ENCODE measurements at regions not wholly inside any gene's neighbourhood (a gene's known extent, or its start where the extent isn't known, plus 50 kb on each side); places are given as distances from the start of the nearest gene placed in this dataset.
"Not testable (repeated sequence)": the region's sequence is repeated elsewhere in the genome, so short reads cannot be mapped to it uniquely, and the experiment has no call there.

DNA sequence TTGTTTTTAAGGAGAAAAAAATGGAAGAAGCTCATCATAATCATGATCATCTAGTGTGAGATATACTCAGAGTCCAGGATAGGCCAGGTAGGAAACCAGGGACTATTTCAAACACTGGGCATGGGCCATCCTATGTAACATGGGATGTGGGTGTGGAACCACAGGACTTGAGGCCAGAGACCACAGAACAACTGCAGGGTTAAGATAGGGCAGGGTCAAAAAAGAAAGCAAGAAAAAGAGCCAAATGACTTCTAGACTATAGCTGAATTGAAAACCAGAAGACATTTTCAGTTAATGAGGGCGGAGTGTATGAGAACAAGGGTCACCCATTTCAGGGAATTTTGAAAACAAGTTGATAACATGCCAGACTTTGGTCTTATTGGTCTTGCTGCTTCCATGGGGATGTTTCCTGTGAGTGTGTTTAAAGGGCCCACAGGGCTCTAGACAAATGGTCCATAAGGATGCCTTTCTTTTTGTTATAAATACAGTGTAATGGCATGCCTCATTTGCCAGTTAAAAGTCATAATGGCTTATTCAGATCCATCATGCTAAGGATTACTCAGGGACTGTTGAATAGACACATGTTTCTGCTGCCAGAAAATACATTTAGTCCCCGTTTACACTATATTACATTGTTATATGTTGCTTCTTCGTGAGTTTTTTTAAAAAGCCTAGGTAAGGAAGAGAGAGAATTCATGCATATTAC, 182.0 kb upstream of the C21orf91 start:
- TF ChIP-seq, protein P1, sequence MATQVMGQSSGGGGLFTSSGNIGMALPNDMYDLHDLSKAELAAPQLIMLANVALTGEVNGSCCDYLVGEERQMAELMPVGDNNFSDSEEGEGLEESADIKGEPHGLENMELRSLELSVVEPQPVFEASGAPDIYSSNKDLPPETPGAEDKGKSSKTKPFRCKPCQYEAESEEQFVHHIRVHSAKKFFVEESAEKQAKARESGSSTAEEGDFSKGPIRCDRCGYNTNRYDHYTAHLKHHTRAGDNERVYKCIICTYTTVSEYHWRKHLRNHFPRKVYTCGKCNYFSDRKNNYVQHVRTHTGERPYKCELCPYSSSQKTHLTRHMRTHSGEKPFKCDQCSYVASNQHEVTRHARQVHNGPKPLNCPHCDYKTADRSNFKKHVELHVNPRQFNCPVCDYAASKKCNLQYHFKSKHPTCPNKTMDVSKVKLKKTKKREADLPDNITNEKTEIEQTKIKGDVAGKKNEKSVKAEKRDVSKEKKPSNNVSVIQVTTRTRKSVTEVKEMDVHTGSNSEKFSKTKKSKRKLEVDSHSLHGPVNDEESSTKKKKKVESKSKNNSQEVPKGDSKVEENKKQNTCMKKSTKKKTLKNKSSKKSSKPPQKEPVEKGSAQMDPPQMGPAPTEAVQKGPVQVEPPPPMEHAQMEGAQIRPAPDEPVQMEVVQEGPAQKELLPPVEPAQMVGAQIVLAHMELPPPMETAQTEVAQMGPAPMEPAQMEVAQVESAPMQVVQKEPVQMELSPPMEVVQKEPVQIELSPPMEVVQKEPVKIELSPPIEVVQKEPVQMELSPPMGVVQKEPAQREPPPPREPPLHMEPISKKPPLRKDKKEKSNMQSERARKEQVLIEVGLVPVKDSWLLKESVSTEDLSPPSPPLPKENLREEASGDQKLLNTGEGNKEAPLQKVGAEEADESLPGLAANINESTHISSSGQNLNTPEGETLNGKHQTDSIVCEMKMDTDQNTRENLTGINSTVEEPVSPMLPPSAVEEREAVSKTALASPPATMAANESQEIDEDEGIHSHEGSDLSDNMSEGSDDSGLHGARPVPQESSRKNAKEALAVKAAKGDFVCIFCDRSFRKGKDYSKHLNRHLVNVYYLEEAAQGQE (IDR thresholded peaks at IDR 0.05; ENCODE audit: insufficient replicate concordance, low read depth) = no peak
- TF ChIP-seq GABPA (IDR thresholded peaks at IDR 0.05; ENCODE audit: low read depth) (no peak), SPI1 (IDR thresholded peaks at IDR 0.05; ENCODE audit: borderline replicate concordance, low read depth) (no peak), CTCF (IDR thresholded peaks at IDR 0.05; ENCODE audit: insufficient read depth, low read length) (no peak), POLR2AphosphoS5 (IDR thresholded peaks at IDR 0.05; ENCODE audit: low read depth) (no peak)
- H3K27me3 ChIP-seq (ENCODE audit: insufficient read depth, poor library complexity, severe bottlenecking) = no peaks in the 10 kb centered on the region

GRCh38 chr21:17998599-17998998, 179.4 kb upstream of the C21orf91 start:
- not testable (repeated sequence) for H3K27ac ChIP-seq (replicated peaks); H3K4me3 ChIP-seq (replicated peaks; ENCODE audit: insufficient read depth, low read length); H3K27me3 ChIP-seq (ENCODE audit: insufficient read depth, poor library complexity, severe bottlenecking); DNase-seq (ENCODE audit: low read depth in 1 of 2, low spot score in 1 of 2)

More for the DNA sequence above, 182.0 kb upstream of the C21orf91 start:
- no peak for DNase-seq (ENCODE audit: low read depth in 1 of 2, low spot score in 1 of 2)
- Histone ChIP-seq H3K27ac (replicated peaks) (no peak overlapping the region), H3K4me3 (replicated peaks; ENCODE audit: insufficient read depth, low read length) (no peak overlapping the region)

DNA sequence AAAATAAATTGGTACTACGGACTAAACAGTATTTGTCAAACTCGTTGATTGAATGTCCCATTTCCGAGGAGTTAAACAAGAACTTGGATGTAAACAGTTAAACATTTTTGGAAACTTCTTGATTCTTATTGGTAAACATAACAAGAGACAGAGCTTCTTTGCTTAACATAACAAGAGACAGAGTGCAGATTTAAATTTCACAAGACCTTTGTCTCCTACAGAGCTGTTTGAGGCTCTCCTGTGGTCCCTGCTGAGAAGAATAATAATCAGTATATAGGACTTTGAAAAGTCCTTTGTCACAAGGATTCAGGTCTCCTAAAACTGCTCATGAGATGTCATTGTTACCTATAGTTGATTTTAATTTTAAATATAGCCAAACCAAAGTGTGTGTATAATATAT, 170.6 kb upstream of the C21orf91 start:
- H3K4me3 ChIP-seq (replicated peaks; ENCODE audit: insufficient read depth, low read length) = no peak overlapping the region
- TF ChIP-seq POLR2AphosphoS5 (IDR thresholded peaks at IDR 0.05; ENCODE audit: low read depth) (no peak), SPI1 (IDR thresholded peaks at IDR 0.05; ENCODE audit: borderline replicate concordance, low read depth) (no peak), CTCF (IDR thresholded peaks at IDR 0.05; ENCODE audit: insufficient read depth, low read length) (no peak)
- TF ChIP-seq, protein P1 (IDR thresholded peaks at IDR 0.05; ENCODE audit: insufficient replicate concordance, low read depth) = no peak
- H3K27me3 ChIP-seq (ENCODE audit: insufficient read depth, poor library complexity, severe bottlenecking) = no peaks in the 10 kb centered on the region
- no peak for DNase-seq (ENCODE audit: low read depth in 1 of 2, low spot score in 1 of 2)
- H3K27ac ChIP-seq (replicated peaks) = no peak overlapping the region

- Histone ChIP-seq H3K27me3 (ENCODE audit: insufficient read depth, poor library complexity, severe bottlenecking) (no peaks in the 10 kb centered on the region), H3K4me3 (replicated peaks; ENCODE audit: insufficient read depth, low read length) (no peak overlapping the region), H3K27ac (replicated peaks) (no peak overlapping the region)
- TF ChIP-seq POLR2AphosphoS5 (IDR thresholded peaks at IDR 0.05; ENCODE audit: low read depth) (no peak), SPI1 (IDR thresholded peaks at IDR 0.05; ENCODE audit: borderline replicate concordance, low read depth) (no peak), CTCF (IDR thresholded peaks at IDR 0.05; ENCODE audit: insufficient read depth, low read length) (no peak), GABPA (IDR thresholded peaks at IDR 0.05; ENCODE audit: low read depth) (no peak)
- TF ChIP-seq, protein P1 (IDR thresholded peaks at IDR 0.05; ENCODE audit: insufficient replicate concordance, low read depth) = no peak
- DNase-seq (ENCODE audit: low read depth in 1 of 2, low spot score in 1 of 2) = no peak
Observed at GRCh38 chr21:17988102-17988437, 168.9 kb upstream of the C21orf91 start.

All from HL-60 (cell line).